ENCODE measurements at regions not wholly inside any gene's neighbourhood (a gene's known extent, or its start where the extent isn't known, plus 50 kb on each side); places are given as distances from the start of the nearest gene placed in this dataset.

DNA sequence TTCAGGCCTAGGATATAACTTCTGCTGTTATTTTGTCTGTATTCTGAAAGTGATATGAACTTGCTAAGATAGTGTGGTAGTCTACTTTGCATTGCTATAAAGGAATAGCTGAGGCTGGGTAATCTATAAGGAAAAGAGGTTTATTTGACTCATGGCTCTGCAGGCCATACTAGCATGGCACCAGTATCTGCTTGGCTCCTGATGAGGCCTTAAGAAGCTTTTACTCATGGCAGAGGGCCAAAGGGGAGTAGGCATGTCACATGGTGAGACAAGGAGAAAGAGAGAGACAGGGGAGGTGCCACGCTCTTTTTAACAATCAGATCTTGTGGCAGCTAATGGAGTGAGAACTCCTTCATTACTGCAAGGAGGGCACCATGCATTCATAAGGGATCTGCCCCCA lies 247.3 kb downstream of the GPAT3 start:
- 0% methylated on average over 1 of the region's 1 CpG for WGBS (ENCODE audit: insufficient coverage, low coverage, missing lambda C conversion rate)
- intact Hi-C loops (cut with micrococcal nuclease) (no loop called here), in situ Hi-C loops (cut with MboI) (no loop called here)
- no peaks in the 10 kb centered on the region for H3K27me3 ChIP-seq (ENCODE audit: control insufficient read depth in 2 of 2, insufficient read depth in 2 of 2, low read length in 2 of 2)
- H3K9me3 ChIP-seq (replicated peaks; ENCODE audit: control insufficient read depth, insufficient read depth, low read depth, low read length), result no peaks in the 10 kb centered on the region
- DNase-seq (ENCODE audit: extremely low read depth in 1 of 4, low spot score in 3 of 4) (no peak), ATAC-seq (no peak), FAIRE-seq (no peak)
- H3K79me2 ChIP-seq (ENCODE audit: control insufficient read depth, insufficient read depth, low read length), result no peaks in the 10 kb centered on the region
- no peak for TF ChIP-seq ZNF57 (CRISPR knock-in tag; IDR thresholded peaks at IDR 0.05)
- TF ChIP-seq ZNF766 (CRISPR knock-in tag; conservative IDR thresholded peaks at IDR 0.05), result peak; percentile 95
- no peak for TF ChIP-seq NR2C1 (IDR thresholded peaks at IDR 0.05)
- no peak for TF ChIP-seq NR2C1 (tag; IDR thresholded peaks at IDR 0.05)
- TF ChIP-seq TBL1XR1 (IDR thresholded peaks at IDR 0.05; ENCODE audit: low read length in 2 of 2), result no peak
- TF ChIP-seq DNMT1 (IDR thresholded peaks at IDR 0.05), result no peak
- TF ChIP-seq ZFP1 (CRISPR knock-in tag; IDR thresholded peaks at IDR 0.05), result no peak
- TF ChIP-seq, protein P1, sequence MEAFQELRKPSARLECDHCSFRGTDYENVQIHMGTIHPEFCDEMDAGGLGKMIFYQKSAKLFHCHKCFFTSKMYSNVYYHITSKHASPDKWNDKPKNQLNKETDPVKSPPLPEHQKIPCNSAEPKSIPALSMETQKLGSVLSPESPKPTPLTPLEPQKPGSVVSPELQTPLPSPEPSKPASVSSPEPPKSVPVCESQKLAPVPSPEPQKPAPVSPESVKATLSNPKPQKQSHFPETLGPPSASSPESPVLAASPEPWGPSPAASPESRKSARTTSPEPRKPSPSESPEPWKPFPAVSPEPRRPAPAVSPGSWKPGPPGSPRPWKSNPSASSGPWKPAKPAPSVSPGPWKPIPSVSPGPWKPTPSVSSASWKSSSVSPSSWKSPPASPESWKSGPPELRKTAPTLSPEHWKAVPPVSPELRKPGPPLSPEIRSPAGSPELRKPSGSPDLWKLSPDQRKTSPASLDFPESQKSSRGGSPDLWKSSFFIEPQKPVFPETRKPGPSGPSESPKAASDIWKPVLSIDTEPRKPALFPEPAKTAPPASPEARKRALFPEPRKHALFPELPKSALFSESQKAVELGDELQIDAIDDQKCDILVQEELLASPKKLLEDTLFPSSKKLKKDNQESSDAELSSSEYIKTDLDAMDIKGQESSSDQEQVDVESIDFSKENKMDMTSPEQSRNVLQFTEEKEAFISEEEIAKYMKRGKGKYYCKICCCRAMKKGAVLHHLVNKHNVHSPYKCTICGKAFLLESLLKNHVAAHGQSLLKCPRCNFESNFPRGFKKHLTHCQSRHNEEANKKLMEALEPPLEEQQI (IDR thresholded peaks at IDR 0.05), result no peak
- TF ChIP-seq NCOA1 (IDR thresholded peaks at IDR 0.05; ENCODE audit: low read depth), result no peak
- TF ChIP-seq ZNF695 (CRISPR knock-in tag; IDR thresholded peaks at IDR 0.05), result no peak
- no peak overlapping the region for H3K4me2 ChIP-seq (ENCODE audit: insufficient read depth, low read length)
- no peak overlapping the region for H3K27ac ChIP-seq (ENCODE audit: extremely low read depth, low read depth, low read length)
- H3K9me1 ChIP-seq (ENCODE audit: control insufficient read depth, insufficient read depth, low read length), result no peaks in the 10 kb centered on the region
- H3K36me3 ChIP-seq (ENCODE audit: control insufficient read depth, insufficient read depth, low read length), result no peaks in the 10 kb centered on the region
- no peak overlapping the region for H2AFZ ChIP-seq (ENCODE audit: low read depth, low read length)
- BruUV-seq (replicated peaks), result no TSS peak
- no peaks in the 10 kb centered on the region for H4K20me1 ChIP-seq (replicated peaks; ENCODE audit: control insufficient read depth, insufficient read depth, low read length)
- no peak overlapping the region for H3K4me3 ChIP-seq
- H3K4me1 ChIP-seq (replicated peaks in 1 of 2; ENCODE audit: control insufficient read depth in 2 of 2, insufficient read depth in 2 of 2, low read length in 2 of 2), result no peaks in the 10 kb centered on the region; a peak in 1 of 5 replicates
- H3K9ac ChIP-seq (ENCODE audit: insufficient read depth in 1 of 2, low read depth in 2 of 2, low read length in 2 of 2), result no peak overlapping the region
- POLR2A ChIA-PET, result interaction anchor here (0.7 kb wide), 1 partner anchor 29 kb away, joined by 3 read pairs; no protein-coding TSS in a partner anchor
- CTCF ChIA-PET (ENCODE audit: low intra/inter-chr PET ratio), result no interaction called here

Measured in K562 (cell line).